ENCODE measurements at regions not wholly inside any gene's neighbourhood (a gene's known extent, or its start where the extent isn't known, plus 50 kb on each side); places are given as distances from the start of the nearest gene placed in this dataset.

DNA sequence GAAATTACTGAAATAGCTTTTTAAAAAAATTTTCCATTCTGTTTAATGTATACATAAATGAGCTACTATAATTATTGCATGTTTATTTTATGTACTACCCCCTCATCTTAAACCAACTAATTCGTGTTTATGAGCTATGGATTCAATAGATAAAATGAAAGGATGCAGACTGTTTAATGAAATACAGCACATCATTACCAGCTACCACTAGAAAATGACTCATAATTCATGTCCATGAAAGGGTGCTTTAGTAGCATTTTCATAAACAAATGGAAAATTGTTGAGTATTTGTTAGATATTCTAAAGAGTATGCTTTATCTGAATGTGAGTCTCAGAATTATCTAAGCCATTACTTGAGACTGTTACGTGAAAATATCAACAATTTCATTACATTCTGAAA is 1590.1 kb downstream of the HACE1 start:
- Histone ChIP-seq H3K9me3 (ENCODE audit: control insufficient read depth, insufficient read depth, low read depth, low read length) (no peaks in the 10 kb centered on the region), H3K4me3 (ENCODE audit: low read depth in 2 of 2, low read length in 2 of 2) (no peak overlapping the region), H3K27me3 (ENCODE audit: control insufficient read depth, insufficient read depth, low read length) (no peaks in the 10 kb centered on the region), H3K36me3 (ENCODE audit: control insufficient read depth, insufficient read depth, low read length) (no peaks in the 10 kb centered on the region), H3K27ac (ENCODE audit: low read length) (no peak overlapping the region), H3K4me1 (ENCODE audit: control insufficient read depth, insufficient read depth, low read length) (no peaks in the 10 kb centered on the region; the same call in 1 of the 2 replicates)
- no peak for TF ChIP-seq POLR2AphosphoS5 (IDR thresholded peaks at IDR 0.05; ENCODE audit: low read depth, low read length)
- TF ChIP-seq TCF7L2 (IDR thresholded peaks at IDR 0.05; ENCODE audit: low read depth, low read length), result no peak
- TF ChIP-seq, protein P1, sequence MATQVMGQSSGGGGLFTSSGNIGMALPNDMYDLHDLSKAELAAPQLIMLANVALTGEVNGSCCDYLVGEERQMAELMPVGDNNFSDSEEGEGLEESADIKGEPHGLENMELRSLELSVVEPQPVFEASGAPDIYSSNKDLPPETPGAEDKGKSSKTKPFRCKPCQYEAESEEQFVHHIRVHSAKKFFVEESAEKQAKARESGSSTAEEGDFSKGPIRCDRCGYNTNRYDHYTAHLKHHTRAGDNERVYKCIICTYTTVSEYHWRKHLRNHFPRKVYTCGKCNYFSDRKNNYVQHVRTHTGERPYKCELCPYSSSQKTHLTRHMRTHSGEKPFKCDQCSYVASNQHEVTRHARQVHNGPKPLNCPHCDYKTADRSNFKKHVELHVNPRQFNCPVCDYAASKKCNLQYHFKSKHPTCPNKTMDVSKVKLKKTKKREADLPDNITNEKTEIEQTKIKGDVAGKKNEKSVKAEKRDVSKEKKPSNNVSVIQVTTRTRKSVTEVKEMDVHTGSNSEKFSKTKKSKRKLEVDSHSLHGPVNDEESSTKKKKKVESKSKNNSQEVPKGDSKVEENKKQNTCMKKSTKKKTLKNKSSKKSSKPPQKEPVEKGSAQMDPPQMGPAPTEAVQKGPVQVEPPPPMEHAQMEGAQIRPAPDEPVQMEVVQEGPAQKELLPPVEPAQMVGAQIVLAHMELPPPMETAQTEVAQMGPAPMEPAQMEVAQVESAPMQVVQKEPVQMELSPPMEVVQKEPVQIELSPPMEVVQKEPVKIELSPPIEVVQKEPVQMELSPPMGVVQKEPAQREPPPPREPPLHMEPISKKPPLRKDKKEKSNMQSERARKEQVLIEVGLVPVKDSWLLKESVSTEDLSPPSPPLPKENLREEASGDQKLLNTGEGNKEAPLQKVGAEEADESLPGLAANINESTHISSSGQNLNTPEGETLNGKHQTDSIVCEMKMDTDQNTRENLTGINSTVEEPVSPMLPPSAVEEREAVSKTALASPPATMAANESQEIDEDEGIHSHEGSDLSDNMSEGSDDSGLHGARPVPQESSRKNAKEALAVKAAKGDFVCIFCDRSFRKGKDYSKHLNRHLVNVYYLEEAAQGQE (IDR thresholded peaks at IDR 0.05; ENCODE audit: insufficient read depth in 1 of 2, low read depth in 2 of 2, low read length in 1 of 2), result no peak
- no peak for TF ChIP-seq CTCF (IDR thresholded peaks at IDR 0.05)
- TF ChIP-seq SIN3A (IDR thresholded peaks at IDR 0.05; ENCODE audit: borderline replicate concordance, insufficient read depth, low read depth, low read length), result no peak
- no TSS peak for BruUV-seq (replicated peaks)
- POLR2A ChIA-PET, result no interaction called here
- CTCF ChIA-PET, result no interaction called here
- intact Hi-C loops (cut with micrococcal nuclease; ENCODE audit: unreplicated experiment), result no loop called here
- ATAC-seq (no peak), DNase-seq (ENCODE audit: low read depth, low spot score) (no peak)
- in situ Hi-C loops (cut with HindIII; ENCODE audit: low pct_unique_long_range_greater_than_20kb, low sequenced_read_pairs), result no loop called here

- Histone ChIP-seq H3K36me3 (ENCODE audit: control insufficient read depth, insufficient read depth, low read length) (no peaks in the 10 kb centered on the region), H3K4me3 (ENCODE audit: low read depth in 2 of 2, low read length in 2 of 2) (no peak overlapping the region), H3K9me3 (ENCODE audit: control insufficient read depth, insufficient read depth, low read depth, low read length) (no peaks in the 10 kb centered on the region), H3K4me1 (ENCODE audit: control insufficient read depth, insufficient read depth, low read length) (no peaks in the 10 kb centered on the region; the same call in 1 of the 2 replicates), H3K27me3 (ENCODE audit: control insufficient read depth, insufficient read depth, low read length) (no peaks in the 10 kb centered on the region), H3K27ac (ENCODE audit: low read length) (no peak overlapping the region)
- intact Hi-C loops (cut with micrococcal nuclease; ENCODE audit: unreplicated experiment) (no loop called here), in situ Hi-C loops (cut with HindIII; ENCODE audit: low pct_unique_long_range_greater_than_20kb, low sequenced_read_pairs) (no loop called here)
- no peak for DNase-seq (ENCODE audit: low read depth, low spot score)
- ChIA-PET POLR2A (no interaction called here), CTCF (no interaction called here)
- no TSS peak for BruUV-seq (replicated peaks)
- ATAC-seq, result no peak
- TF ChIP-seq, protein P1 (IDR thresholded peaks at IDR 0.05; ENCODE audit: insufficient read depth in 1 of 2, low read depth in 2 of 2, low read length in 1 of 2), result no peak
These were observed 1591.4 kb downstream of the HACE1 start for GRCh38 chr6:103268335-103268734.

All from Panc1 (cell line).